GM18507 (cell line): ENCODE measurements at regions not wholly inside any gene's neighbourhood (a gene's known extent, or its start where the extent isn't known, plus 50 kb on each side); places are given as distances from the start of the nearest gene placed in this dataset.
"Not testable (repeated sequence)": the region's sequence is repeated elsewhere in the genome, so short reads cannot be mapped to it uniquely, and the experiment has no call there.

Source experiments
- DNase-seq: peaks from one replicate; pipeline ENCODE4 v3.0.0; 2011; ENCODE audit warnings: low read depth; ENCODE audit not compliant: insufficient read length; ENCODE audit errors: extremely low spot score
- FAIRE-seq: peaks from 2 replicates; lab custom pipeline; 2011; peaks lifted over from hg19 to GRCh38; lab: Jason Lieb, UNC

DNA sequence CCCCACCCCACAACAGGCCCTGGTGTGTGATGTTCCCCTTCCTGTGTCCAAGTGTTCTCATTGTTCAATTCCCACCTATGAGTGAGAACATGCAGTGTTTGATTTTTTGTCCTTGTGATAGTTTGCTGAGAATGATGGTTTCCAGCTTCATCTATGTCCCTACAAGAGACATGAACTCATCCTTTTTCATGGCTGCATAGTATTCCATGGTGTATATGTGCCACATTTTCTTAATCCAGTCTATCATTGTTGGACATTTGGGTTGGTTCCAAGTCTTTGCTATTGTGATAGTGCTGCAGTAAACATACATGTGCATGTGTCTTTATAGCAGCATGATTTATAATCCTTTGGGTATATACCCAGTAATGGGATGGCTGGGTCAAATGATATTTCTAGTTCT is 163.9 kb downstream of the PTPRU start:
- not testable (repeated sequence) for DNase-seq, FAIRE-seq

DNA sequence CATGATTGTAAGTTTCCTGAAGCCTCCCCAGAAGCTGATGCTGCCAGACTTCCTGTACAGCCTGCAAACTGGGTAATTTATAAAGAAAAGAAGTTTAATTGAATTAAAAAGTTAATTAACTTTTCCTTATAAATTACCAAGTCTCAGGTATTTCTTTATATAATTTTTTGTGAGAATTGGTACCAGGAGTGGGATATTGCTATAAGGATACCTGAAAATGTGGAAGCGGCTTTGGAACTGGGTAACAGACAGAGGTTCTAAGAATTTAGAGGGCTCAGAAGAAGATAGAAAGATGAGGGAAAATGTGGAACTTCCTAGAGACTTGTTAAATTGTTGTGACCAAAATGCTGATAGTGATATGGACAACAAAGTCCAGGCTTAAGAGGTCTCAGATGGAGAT is 163.1 kb downstream of the PTPRU start:
- FAIRE-seq (no peak), DNase-seq (no peak)

DNA sequence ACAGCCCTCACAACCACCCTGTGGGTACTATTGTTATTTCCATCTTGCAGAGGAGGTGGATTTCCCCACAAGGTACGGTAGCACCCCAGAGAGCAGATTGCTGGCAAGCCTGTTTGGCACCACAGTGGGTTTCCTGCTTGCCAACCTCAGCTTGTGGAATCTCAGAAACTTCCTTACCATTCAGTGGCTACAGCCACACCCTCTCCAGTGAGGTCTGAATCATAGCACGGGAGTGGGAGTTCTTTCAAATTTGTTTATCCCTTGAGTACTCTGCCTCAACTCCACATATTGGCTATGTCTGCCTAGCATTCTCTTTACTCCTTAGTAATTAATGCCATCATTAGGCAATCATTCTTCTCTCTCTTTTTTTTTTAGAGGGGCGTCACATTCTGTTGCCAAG is 162.1 kb downstream of the PTPRU start:
- DNase-seq (no peak), FAIRE-seq (no peak)

DNA sequence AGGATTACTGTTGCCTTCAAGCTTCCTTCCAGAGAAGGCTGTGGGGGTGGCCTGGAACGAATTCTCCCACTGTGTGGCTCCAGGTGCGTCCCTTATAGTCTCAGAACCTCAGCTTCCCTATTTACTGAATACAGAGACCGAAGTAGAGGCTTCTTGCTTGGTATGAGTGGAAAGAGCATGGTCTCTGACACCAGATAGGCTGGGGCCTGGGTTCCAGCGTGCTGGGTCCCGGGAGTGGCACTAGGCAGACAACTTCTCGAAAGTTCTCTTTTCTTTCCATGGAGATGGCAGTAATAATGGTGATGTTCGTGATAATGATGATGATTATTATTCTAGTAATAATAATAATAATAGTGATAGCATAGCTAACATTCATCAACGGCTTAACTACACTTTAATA is 161.7 kb downstream of the PTPRU start:
- DNase-seq: no peak
- FAIRE-seq: no peak

DNA sequence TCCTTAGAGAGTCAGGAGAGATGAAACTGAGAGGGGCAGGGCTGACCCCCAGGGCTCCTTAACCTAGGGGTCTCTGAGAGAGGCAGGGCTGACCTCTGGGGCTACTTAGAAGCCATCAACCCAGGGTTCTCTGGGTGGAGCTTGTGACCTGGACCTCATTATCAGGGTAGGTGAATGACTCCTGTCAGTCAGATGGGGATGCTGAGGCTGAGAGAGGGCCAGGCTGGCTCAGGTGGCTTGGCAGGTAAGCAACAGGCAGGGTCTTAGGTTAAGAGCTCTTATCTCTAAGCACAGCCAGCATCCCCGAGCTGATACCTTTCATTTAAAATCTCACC is 160.9 kb downstream of the PTPRU start:
- FAIRE-seq (no peak), DNase-seq (no peak)

DNA sequence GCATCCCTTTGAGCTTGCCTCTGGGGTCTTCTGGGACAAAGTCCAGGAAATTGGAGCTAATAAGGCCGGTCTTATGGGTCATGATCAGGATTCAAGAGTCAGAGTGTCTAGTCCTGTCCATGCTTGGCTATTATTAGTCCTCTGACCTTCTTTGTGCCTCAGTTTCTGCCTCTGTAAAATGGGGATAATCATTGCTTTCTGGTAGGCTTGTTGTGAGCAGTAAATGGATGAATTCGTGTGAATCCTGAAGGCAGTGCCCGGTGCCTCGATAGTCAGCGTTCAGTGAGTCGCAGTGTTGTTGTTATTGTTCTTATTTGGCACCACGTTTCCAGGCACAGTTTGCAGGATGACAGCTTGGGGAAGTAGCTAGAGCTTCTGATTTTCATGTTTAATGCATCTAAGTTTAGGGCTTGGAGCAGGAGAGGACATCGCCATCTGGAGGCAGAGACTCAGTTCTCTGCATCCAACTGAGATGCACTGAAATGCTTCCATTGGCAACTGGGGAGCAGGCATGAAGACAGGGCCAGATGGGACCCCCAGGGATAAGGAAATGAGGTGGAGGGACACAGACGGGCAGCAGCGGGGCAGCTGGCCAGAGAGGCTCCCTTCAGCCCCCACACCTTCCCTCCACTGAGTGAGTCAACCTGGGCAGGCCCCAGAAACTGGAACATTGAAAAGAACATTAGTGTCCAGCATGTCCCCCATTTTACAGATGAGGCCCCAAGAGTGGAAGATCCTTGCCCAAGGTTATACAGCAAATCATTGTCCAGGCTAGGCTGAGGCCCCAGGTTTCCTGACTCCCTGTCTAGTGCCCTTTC is 160.3 kb downstream of the PTPRU start:
- FAIRE-seq (no peak), DNase-seq (no peak)

DNA sequence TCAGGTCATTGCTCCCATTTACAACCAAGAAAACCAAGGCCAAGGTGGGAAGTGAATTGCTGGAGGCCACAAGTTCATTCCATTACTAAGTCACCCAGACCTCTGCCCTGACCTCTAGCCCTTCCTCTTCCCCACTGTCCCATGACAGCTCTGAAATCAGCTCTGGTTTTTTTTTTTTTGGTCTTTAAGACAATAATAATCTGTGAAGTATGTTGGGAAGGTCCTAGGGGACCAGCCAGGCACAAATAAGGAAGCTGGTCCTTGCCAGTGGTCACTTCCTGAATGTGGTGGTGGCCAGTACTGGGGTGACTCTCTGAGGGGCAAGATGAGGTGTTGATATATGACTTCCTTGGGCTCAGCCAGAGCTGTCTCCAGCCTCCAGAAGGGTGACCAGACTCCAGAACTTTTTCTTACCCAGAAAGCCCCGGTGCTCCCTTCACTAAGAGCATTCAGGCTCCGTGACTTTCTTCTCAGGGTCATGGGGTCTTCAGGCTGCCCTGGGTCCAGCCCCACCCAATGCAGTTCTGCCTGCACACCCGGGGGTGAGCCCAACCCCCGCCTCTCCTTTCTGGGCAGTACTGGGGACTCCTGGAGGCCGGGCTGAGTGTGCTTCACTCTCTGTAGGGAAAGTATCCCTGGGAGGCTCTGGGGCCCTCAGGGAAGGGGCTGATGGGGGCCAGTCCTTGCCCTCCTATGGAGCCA is 159.6 kb downstream of the PTPRU start:
- no peak for DNase-seq
- no peak for FAIRE-seq

DNA sequence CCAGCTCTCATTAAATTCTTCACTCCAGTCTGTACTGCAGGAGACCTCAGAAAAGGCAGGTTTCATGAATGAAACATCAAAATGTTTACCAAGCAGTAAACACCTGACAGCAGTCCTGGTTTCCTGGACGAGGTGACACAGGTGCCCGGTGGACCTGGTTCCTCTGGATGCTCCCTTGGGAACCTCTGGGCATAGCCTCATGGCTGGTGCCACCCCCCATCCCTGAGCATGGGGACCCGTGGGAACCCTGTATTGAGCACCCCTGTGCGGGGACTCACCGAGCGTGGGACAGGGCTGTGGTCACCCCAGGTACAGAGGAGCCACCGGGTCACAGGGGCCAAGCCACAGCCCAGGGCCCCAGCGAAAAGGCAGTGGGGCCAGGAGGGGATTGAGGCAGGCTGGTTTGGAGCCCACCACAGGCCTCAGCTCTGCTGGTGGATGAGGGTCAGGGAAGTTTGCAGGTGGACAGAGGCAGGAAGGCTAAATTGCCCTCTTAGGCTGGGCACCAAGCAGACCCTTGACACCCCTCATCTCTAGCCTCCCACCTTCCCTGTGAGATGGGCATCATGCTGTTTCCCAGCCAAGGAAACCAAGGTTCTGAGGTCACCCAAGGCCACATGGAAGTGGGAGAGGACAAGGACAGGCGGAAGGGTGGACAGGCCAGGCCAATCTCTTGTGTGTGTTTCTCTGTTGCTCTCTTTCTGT is 158.4 kb downstream of the PTPRU start:
- DNase-seq: no peak

DNA sequence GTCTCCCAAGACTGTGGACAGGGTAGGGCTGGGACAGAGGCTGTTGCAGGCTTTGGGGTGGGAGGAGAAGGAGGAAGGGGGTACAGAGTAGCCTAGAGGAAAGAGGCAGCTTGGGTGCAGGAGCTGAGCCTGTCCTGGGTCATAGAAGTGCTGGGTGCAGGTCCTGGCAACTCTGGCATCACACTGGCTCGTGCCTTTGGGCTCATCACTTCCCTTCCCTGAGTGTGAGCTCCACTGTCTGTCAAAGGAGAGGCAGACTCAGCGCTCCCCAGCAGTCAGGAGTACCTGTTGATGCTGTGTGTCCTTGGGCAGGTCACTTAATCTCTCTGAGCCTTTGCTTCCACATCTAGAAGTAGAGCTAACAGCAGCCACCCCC is 157.1 kb downstream of the PTPRU start:
- no peak for FAIRE-seq
- no peak for DNase-seq

More for the DNA sequence above, 158.4 kb downstream of the PTPRU start:
- no peak for FAIRE-seq

DNA sequence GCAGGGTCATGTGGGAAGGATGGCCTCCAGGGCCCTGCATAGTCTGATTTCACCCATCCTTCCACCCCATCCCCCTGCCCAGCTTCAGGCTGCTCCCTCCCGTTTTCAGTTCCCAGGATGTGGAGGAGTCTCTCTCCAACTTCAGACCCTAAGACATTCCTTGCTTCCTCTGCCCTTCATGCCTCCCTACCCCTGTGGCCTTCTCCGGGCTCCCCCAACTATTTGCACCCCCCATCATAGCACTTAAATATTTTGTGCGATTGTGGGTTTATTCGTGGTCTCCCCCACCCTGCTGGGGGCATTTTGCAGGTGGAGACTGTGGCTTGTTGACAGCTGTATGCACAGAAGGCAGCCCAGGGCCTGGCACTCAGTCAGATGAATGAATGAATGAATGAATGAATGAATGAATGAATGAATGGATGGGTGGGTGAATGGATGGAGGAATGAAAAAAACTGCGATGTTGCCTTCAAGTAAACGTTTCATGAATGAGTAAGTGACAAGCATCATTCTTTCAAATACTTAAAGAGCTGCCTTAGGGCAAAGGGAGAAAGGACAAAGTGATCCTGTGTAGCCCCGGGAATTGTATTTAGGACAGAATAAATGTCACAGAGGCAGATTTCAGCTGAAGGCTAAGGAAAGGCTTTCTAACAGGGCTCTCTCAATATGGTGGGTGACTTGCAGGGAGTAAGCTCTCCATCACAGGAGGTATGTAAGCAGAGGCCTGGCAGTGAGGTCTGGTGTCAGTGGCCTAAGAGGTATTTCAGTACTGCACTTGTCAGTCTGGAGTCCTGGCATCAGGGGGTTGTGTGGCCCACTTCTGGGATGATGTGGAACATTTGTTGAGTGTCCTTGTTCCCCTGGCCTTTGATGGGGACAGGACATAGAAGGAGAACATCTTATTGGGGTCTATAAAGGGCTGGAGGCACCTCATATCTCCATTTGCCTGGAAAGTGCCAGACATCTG is 156.4 kb downstream of the PTPRU start:
- DNase-seq (no peak), FAIRE-seq (no peak)

DNA sequence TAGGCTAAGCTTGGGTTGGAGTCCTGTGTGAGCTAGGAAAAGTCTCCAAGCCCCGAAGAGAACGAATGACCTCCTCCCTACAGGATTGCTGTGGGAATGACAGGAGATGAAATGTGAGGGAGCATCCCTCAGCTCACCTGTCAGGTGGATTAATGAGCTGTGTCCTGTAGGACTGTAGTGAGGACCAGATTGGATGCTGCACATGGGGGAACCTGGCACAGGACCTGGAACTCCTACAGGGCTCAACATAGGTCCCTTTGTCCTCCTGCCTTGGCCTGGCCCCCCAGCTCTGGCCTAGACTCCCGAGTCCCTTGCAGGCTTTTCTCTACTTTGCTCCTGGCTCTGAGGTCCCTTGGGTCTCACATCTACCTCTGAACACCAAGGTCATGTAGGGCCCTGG is 155.7 kb downstream of the PTPRU start:
- FAIRE-seq (no peak), DNase-seq (no peak)

DNA sequence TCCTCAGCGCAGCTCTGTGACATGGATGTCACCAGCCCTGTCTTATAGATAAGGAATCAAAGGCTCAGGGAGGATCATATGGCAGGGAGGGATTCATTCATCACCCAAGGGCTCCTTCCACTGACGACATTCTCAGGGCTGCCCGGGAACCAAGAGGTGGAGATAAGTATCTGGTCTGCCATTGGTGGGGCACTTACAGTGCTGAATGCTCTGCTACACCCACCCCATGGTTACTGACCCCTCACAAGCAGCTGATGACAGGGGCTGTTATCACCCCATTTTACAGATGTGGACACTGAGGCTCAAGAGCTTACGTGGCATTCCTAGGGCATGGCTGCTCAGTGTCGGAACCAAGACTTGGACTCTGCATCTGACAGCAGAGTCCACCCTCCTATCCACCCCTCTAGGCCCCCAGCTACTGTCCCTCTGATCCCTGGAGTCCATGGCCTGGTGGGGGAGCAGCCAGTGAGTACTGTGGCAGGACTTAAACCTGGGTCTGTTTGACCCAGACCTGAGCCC is 155.1 kb downstream of the PTPRU start:
- no peak for FAIRE-seq

DNA sequence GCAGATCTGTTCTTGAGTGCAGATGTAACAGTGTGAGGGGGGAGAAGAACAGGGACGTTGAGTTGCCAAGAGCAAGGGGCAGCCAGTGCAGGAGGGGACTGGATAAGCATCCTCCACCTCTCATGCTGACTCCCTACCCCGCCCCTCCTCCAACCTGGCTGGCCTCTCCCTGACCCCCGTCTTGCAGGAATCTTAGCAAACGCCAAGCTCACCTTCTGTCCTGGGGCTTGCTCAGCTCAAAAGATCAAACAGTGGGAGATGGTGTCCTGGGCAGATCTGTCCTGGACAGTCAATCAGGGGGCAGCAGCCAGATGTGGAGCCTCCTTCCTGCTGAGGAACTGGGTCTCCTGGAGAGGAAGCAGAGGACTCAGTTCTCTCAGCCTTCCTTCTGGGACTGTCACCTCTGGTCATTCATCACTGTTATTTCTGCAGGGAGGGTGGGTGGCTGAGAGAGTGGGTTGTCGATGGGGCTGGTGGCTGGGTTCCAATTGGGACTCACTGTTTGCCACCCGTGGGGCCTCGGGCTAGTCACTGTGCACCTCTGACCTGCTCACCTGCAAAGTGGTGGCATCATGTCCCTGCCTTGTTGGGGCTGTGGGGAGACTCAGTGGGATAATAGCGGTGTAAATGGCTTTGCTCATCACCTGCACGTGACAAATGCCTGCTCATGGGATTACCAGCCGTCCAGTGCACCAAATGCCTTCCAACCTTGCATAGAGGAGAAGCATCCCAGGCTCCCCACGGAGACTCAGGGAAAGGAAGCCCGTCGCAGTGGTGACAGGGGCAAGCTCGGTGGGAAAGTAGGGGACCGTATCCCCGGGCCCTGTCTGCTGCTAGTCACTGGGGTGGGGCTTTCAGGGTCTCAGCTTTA is 154.4 kb downstream of the PTPRU start:
- no peak for FAIRE-seq
- DNase-seq: no peak

More for the DNA sequence above, 155.1 kb downstream of the PTPRU start:
- no peak for DNase-seq

DNA sequence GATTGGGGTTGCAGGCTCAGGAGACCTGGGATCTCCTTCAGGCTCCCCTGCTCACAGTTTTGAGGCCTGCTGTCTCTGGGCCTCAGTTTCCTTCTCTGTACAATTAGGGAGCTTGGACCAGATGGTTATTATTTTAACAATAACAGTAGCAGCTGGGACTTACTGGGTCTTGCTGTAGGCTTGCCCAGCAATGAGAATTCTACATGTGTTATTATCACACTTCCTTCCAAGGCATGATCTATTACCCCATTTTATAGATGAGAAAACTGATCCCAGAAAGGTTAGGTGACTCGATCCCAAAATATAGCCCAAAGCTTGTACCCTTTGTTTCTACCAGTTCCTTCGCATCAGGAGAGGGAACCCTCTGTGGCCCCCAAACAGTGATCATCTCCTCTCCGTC is 153.8 kb downstream of the PTPRU start:
- DNase-seq (no peak), FAIRE-seq (no peak)

DNA sequence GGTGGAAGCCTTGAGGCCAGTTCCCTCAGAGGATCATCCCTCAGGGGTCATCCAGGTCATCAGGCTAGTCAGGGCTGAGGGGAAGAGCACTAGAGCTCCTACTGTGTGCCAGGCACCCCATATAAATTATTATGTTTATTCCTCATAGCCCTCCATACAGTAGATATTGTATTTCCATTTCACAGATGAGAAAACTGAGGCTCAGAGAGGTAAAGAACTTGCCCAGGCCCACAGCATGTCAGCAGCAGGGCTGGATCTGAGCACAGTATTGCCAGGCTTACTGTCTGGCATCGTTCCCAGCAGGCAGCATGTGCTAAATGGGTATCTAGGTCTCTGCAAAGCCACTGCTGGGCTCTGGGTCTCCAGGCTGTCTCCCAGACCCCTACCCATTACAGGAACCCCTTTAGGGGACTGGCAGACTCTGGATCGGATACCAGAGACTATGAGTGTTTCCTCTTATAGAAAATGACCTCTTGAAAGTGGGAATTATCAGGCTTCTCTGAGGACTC is 153.3 kb downstream of the PTPRU start:
- DNase-seq (no peak), FAIRE-seq (no peak)

DNA sequence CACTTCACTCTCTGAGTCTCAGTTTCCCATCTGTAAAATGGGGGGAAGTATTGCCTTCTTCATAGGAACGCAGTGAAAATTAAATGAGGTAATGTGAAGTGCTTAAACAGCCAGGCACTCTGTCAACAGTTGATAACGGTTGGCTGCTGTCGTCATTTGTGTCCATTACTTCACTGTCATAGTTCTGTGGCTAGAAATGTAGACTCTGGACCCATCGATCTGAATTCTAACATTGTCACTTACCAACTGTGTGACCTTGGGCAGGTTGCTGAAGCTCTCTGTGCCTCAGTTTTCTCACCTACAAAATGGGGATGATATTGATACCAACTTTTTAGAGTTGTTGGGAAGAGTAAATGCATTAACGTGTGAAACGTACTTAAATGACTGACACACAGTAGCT is 152.6 kb downstream of the PTPRU start:
- FAIRE-seq (no peak), DNase-seq (no peak)

DNA sequence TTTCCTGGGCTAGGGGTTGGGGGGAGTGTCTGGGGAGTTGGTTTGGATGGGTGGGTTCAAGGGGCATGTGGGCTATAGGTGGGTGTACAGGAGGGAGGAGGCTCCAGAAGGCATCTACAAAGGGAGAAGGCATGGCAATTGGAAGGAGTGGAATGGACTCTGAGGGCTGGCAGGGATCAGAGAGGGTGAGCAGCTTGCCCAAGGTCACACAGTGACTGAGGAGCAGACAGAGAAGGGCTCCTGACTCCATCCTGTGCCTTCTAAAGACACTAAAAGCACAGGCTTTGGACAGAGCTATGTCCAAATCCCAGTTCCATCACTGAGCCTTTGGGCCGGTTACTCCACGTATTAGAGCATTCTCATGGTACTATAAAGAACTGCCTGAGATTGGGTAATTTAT is 151.8 kb downstream of the PTPRU start:
- no peak for DNase-seq

DNA sequence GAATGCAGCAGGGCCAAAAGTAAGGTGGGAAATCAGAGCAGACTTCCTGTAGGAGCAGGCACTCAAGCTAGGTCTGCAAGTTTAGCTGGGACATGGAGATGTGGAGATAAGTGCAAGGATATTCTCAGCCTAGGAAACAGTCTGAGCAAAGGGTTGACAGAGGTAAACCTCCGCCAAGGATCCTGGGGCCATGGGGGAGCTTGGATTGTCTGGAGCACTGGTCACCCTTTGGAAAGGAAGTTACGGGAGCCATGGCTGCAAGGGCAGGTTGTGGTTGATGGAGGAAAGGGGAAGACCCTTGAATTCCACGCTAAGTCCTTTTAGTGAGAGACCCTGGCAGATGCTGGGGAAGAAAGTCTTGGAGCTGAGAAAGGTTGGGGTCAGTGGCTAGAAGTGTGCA is 150.9 kb downstream of the PTPRU start:
- DNase-seq: no peak
- no peak for FAIRE-seq

More for the DNA sequence above, 151.8 kb downstream of the PTPRU start:
- FAIRE-seq: no peak
